HG03159 (cell line): ENCODE measurements at regions not wholly inside any gene's neighbourhood (a gene's known extent, or its start where the extent isn't known, plus 50 kb on each side); places are given as distances from the start of the nearest gene placed in this dataset.

Experiments used
- ATAC-seq: cut with Tn5 transposase; IDR thresholded peaks from one replicate; pipeline ENCODE4 v1.9.1; 2021; ENCODE audit warnings: mild to moderate bottlenecking, moderate library complexity; ENCODE audit not compliant: unreplicated experiment

DNA sequence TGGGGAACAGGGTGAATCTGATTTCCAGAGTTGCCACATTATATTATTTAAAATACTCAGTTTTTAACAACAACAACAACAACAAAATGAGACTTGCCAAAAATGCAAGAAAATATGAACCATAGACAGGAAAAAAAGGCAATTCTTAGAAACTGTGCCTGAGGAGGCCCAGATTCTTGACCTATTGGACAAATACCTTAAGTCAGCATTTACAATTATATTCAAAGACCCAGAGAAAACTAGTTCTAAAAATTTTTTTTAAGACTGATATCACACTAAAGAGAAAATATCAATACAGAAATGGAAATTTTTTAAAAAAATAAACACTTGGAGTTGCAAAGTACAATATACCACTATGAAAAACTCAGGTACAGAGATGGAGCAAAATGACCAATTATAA, 152.8 kb upstream of the LYPLAL1 start:
- no peak for ATAC-seq

DNA sequence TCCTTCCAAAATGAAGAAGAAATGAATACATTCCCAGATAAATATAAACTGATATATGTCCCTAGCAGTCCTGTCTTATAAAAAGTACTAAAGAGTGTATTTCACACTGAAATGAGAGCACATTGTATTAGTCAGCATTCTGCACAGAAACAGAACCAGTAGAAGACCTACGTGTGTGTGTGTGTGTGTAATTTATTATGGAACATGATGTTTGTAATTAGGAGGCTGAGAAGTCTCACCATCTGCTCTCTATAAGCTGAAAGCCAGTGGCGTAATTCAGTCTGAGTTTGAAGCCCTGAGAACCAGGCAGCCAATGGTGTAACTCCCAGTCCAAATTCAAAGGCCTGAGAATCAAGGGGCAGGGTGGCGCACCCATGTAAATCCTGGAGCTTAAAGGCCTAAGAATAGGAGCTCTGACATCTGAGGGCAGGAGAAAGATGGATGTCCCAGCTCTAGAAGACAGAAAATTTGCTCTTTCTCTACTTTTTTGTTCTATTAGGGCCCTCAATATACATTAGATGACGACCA, 146.5 kb upstream of the LYPLAL1 start:
- ATAC-seq, result no peak

DNA sequence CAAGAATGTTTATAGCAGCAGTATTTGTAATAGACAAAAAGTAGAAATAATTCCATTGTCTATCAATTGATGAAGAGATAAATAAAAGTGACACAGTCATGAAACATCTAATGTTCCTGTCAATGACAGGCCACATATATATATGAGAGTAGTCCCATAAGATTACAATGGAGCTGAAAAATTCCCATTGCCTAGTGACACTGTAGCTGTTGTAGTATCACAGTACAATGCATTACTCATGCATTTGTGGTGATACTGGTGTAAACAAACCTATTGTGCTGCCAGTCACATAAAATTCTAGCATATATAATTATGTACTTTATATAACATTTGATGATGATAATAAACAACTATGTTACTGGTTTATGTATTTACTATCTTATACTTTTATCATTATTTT, 141.9 kb upstream of the LYPLAL1 start:
- ATAC-seq, result no peak

DNA sequence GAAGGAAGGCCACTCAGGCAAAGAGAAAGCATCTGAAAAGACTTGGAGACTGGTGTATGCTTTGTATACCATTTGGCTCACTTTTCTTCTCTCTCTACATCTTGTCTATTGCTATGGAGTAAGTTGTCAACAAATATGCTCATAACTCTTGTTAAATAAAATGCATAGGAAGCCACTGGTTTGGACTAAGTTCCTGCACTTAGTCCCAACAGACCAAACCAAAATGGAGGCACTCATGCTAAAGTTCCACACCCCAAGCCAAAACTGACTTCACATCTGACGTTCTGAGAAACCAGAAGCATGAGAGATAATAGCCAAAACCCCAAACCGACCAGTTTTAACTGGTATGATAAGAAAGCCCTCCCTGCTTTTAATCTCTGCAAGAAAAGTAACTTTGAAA, 135.3 kb upstream of the LYPLAL1 start:
- no peak for ATAC-seq

DNA sequence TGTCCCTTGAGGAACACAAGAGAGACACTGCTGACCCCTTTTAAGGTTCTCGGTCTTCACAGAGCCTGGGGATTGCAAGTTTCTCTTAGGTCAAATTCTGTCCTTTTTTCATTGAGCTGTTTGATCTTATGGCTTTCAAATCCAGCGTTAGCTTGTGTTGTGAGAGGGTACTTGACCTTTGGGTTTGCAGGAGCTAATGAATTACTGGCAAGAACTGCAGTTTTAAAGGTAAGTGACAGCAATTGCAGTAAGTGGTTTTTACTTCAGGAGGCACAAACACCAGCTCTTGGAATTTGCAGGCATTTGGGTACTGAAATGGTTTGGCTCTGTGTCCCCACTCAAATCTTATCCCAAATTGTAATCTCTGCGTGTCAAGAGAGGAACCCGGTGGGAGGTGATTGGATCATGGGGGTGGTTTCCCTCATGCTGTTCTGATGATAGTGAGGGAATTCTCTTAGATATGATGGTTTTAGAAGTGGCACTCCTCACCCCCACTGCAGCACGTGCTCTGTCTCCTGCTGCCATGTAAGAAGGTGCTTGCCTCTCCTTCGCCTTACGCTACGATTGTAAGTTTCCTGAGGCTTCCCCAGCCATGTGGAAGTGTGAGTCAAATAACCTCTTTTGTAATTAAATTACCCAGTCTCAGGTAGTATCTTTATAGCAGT, 134.5 kb upstream of the LYPLAL1 start:
- no peak for ATAC-seq

DNA sequence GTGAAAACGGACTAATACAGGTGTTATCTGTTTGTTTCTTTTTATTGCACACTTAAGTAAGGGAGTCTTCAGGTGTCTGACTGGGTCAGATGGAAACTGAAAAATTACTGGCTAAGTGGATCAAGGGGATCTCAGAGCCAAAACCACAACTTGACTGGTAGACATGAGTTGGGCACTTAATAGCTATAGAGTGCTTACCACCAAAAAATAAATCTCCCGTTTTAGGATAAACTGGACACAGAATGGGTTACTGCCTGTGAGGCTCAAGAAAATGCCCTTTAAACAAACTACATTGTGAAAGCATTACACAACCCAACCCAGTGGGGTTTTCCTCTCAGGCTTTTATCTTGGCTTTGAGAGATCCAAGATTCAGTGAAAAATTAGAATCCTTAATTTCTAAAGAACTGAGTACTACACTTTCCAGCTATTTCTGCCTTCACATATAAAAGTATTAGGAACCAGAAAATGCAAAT, 134.0 kb upstream of the LYPLAL1 start:
- ATAC-seq, result no peak

DNA sequence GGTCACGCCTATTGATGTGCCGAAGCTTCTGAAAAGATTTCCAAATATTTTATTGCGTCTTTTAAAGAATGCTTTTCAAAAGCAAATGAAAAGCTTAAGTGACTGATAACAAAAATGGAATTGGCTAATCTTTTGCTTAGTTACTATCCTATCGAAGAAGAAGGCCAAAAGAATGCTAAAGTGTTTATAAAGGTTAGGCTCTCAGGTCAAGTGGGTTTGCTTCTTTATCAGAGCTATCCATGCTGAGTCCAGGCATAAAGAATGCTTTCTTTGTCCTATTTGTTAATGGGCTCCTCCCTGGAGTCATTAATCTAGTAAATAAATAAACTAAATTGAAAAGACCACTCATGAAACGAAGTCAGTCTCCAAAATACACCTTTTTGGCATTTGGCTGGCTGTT, 133.4 kb upstream of the LYPLAL1 start:
- no peak for ATAC-seq

DNA sequence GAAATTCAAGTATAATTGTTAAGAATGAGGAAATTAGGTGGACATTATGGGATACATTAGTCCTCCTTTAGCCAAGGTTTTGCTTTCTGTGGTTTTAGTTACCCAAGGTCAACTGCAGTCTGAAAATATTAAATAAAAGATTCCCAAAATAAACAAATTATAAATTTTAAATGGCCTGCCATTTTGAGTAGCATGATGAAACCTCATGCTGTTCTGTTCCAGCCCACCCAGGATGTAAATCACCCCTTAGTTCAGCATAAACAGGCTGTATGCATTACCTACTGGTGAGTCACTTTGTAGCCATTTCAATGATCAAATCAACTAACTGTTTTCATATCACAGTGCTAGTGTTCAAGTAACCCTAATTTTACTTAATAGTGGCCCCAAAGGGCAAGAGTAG, 132.5 kb upstream of the LYPLAL1 start:
- ATAC-seq, result no peak

DNA sequence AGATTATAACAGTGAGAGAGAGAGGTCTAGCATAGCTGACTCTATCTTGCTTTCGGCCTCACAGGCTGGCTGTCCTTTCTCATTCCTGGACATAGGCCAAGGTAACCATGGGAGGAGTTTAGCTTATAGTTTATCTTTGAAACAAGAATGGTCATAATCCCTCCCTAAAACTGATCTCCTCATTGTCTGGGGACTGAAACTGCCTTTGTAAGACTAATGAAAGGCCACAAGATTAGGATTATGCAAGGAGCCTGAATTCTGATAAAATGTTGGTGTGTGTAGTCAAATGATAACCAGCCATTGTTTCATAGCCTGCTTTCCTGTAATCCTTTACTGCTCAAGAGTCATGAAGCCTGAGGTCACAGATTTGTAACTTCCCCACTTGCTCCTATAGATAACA, 131.9 kb upstream of the LYPLAL1 start:
- no peak for ATAC-seq

DNA sequence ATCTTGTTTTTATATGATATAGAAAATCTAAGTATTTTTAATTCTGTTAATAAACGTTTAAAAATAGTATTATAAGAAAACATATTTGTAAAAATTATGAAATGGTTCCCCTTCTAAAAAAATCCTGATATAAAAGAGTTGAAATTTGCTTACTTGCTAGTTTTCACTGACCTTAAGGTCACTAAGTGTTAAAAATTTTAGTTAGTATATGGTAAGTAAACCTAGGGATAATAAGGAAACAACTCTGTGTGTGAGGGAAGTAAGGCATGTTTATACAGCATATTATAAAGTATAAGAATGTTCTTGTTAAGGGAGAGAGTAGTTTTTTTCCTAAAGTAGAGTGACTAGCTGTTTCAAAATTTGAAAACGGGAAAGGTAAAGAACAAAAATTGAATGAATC, 130.9 kb upstream of the LYPLAL1 start:
- no peak for ATAC-seq

DNA sequence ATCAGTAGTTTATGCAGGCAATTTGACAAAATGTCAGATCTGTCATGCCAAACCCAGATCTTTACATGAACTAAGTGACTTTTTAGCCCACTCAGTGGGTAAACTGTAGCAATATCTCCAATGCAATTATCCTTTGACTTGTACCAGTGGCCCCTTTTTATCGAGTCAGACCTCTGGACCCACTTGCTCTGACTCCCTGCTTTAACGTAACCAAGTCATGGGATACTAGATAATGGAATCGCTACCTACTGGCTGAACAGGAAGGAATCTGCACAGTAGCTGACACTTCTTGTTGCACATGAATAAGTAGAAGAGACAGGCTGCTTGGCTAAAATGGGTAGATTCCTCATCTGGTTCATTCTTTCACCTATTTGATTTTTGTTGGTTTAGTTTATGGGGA, 128.4 kb upstream of the LYPLAL1 start:
- no peak for ATAC-seq

DNA sequence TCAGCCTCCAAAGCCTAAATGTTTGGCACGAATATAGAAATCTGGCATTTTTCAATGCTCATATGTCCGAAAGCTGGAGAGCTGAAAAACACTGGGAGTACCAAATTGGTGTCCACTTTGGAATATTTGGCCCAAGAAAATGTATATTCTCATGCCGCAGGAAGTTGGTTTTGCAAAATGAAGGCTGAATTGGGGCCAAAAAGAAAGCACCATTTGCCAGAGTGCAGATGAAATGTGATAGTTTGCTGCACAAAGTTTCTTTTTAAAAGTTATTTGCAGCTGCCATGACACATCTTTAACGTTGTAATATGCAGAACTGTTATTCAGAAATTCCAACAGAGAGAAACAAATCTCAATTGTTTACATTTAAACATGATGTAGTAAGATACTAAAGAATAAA, 124.2 kb upstream of the LYPLAL1 start:
- ATAC-seq, result no peak

DNA sequence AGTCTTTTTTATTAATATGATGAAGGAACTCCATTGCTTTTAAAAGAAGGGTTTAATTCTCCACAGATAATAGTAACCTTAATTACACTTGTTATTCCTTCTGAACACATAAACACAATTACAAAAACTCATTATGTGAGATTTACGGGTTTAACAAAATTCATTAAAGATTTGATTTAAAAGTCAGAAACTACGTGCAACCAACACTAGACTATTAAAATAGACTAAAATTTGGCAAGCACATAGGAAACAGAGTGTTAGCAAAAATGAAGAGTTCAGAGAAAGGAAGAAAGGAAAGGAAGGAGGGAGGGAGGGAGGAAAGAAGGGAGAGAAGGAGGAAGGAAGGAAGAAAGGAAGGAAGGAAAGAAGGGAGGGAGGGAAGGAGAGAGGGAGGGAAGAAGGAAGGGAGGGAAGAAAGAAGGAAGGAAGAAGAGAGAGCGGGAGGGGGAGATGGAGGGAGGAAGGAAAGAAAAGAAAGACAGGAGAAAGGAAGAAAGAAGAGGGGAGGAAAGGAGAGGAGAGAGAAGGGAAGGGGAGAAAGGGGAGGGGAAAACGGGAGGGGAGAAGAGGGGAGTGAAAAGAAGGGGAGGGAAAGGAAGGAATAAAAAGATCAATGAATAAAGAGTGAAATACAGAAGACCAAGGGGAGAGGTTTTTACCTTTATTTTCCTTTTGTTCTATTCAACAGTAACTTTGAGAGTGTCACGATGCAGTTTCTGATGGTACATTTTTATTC, 123.4 kb upstream of the LYPLAL1 start:
- ATAC-seq, result no peak

DNA sequence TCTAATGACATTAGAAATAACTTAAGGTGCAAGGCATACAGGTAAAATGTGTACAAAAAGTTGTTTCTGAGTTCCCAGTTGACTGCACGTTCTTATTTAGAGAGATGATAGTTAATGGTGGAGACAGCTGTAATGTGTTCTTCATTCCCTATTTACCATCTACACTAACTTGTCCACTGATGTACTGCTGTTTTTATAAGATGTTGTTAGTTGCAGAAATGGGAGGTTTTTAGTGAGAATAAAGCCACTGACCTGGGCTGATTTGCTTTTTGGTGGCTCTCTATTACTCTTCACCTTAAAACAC, 122.9 kb upstream of the LYPLAL1 start:
- no peak for ATAC-seq

DNA sequence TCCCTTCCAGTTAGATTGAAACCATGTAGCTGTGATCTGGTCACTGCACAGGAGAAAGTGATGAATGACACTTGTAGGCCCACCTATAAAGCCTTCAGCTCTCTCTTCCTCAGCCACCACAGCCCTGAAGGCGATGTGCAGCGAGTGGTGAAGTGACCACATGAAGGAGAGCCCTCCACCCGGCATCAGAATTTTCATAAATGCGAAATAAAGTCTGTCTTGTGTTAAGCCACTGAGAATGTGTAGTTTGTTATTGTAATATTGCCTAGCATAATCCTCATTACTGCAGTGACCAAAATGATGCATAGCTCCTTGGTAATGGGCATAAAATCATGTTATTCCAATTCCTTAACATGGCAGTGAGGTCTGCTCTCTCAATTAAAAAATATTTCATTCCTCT, 122.1 kb upstream of the LYPLAL1 start:
- no peak for ATAC-seq

DNA sequence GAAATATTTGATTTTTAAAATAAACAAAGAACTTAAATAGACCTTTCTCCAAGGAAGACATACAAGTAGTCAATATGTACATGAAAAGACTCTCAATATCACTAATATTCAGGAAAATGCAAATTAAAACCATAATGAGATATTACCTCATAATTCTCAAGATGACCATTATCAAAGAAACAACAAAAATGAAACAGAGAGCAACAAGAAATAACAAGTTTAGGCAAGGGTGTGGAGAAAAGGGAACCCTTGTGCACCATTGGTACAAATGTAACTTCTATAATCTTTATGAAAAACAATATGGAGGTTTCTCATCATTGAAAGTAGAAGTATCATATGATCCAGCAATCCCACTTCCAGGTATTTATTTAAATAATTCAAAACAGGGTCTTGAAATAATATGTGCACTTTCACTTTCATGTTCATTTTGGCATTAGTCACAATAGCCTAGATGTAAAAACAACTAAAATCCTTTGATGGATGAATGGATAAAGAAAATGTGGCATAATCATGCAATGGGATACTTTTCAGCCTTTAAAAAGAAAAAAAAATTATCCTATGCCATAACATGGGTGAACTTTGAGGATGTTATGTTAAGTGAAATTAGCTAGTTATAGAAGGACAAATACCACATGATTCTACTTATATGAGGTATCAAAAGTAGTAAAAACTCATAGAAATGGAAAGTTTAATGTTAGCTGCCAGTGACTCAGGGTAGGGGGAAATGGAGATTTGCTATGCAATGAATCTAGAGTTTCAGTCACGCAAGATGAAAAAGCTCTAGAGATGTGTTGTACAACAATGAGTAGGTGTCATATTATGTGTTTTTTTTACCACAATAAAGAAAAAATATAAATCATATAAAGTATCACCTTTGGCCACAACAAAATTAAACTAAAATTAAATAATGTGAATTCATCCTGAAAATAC, 114.5 kb upstream of the LYPLAL1 start:
- no peak for ATAC-seq

DNA sequence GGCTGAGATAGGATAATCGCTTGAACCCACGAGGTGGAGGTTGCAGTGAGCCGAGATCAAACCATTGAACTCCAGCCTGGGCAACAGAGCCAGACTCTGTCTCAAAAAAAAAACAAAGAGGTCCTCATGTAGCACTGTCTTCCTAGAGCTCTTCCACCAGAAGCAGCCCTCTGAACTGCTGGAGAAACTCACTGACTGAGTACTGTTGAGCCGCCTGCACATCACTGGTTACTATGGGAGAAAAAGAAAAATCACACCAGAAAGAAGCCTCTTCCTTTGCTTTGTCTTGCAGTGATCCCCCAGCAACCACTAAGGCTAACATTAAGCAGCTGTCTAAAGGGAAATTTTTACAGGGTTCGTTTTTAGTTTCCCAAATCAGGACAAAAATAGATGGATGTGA, 112.9 kb upstream of the LYPLAL1 start:
- ATAC-seq, result no peak

DNA sequence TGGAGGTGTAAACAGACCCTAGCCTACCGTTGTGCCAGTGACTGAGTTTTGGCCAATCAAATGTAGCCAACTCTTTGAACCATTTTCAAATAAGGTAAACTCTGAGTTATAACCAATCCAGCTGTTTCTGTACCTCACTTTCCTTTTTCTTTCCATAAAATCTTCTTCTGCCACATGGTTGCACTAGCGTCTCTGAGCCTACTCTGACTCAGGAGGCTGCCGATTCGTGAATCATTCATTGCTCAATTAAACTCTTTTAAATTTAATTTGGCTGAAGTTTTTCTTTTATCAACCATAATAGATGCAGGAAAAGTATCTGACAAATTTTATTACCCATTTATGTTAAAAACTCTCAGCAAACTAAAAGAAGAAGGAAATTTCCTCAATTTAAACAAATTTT, 111.5 kb upstream of the LYPLAL1 start:
- no peak for ATAC-seq

DNA sequence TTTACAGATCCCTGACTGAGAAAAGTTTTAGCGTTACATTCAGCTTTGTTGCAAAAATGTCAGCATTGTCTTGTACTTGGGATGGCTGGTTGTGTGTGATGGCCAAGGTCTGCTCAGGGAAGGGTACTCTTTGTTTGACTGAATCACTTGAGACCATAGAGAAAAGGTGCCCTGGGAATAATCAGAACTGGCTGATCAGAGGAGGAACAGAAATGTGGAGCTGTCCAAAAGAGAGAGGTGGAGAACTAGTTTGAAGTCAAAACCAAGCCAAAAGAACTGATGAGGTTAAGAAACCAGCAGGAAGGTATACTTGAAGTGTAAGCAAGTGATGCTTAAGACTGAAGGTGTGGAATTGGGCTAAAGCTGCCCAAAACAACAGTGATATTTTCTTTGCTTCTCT, 107.6 kb upstream of the LYPLAL1 start:
- no peak for ATAC-seq

DNA sequence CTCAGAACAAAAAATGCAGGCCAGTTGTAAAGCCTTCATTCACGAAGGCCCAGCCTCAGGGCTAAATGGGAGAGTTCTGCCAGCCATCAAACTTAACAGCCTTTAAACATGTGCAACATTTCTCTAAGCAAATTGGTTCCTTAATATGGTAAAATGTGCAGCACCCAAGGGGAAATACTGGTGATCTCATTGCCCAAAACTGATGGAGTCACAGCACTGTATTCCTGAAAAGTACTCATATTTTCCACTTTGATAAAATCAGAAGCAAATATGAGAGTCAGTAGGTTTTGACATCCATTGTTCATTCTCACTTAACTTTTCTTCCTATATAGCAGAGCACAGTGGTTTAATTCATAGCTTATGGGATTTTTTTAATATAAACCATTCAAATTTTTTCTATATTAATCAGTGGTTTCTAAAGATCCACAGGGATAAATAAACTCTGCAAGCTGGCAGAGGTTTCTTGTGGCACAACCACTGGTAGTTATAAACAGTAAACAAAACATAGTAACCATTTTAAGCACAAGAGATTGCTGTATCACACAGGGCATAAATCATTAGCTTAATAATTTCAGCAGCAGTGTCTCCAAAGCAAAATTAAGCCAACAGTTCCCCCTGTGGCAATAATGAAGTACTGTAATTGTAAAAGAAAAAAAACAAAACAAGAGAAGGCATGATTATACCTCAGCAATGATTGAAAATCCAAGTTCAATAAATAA, 106.9 kb upstream of the LYPLAL1 start:
- no peak for ATAC-seq

DNA sequence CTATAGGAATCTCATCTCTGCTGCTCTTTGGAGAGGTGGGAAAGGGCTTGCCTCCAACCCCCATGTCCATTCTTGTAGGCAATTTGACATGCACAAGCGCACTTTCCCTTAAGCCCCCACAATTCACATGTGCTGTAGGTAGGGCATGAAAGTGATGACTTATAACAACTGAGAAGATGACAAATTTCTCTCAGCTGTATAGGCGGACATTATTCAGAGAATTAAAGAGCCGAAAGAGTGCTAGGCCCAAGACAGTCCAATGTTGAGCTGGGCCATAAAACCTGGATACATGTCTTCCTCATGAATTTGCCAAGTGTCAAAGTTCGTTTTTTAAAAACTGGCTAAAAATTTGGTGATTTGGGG, 106.3 kb upstream of the LYPLAL1 start:
- ATAC-seq, result no peak
